GM18505 (cell line): ENCODE measurements at regions not wholly inside any gene's neighbourhood (a gene's known extent, or its start where the extent isn't known, plus 50 kb on each side); places are given as distances from the start of the nearest gene placed in this dataset.

Experiments
- ATAC-seq: cut with Tn5 transposase; IDR thresholded peaks from one replicate; pipeline ENCODE4 v1.9.1; 2021; ENCODE audit not compliant: unreplicated experiment
- POLR2A ChIP-seq: IDR thresholded peaks from 4 replicates; pipeline ENCODE4 v1.6.1; 2011; ENCODE audit warnings: borderline replicate concordance; ENCODE audit not compliant: insufficient read depth, insufficient read length; ENCODE audit errors: extremely low read depth

GRCh38 chr6:170182781-170183120, 108.1 kb downstream of the DLL1 start:
- TF ChIP-seq POLR2A: no peak

GRCh38 chr6:170182093-170182780, 108.6 kb downstream of the DLL1 start:
- TF ChIP-seq POLR2A: no peak

More at GRCh38 chr6:170182781-170183120, 108.1 kb downstream of the DLL1 start:
- no peak for ATAC-seq

GRCh38 chr6:170181338-170181690, 109.6 kb downstream of the DLL1 start:
- ATAC-seq: no peak
- TF ChIP-seq POLR2A: no peak

More at GRCh38 chr6:170182093-170182780, 108.6 kb downstream of the DLL1 start:
- ATAC-seq: no peak

- ATAC-seq: no peak
- TF ChIP-seq POLR2A: no peak
Observed at GRCh38 chr6:170180671-170181337, 110.1 kb downstream of the DLL1 start.

GRCh38 chr6:170179616-170180324, 111.1 kb downstream of the DLL1 start:
- TF ChIP-seq POLR2A: no peak
- no peak for ATAC-seq

GRCh38 chr6:170178561-170179477, 112.1 kb downstream of the DLL1 start:
- ATAC-seq: no peak
- TF ChIP-seq POLR2A: no peak

GRCh38 chr6:170177772-170178560, 112.9 kb downstream of the DLL1 start:
- TF ChIP-seq POLR2A: no peak
- ATAC-seq: no peak

GRCh38 chr6:170176898-170177771, 113.7 kb downstream of the DLL1 start:
- TF ChIP-seq POLR2A: no peak
- ATAC-seq: no peak

- ATAC-seq: no peak
- no peak for TF ChIP-seq POLR2A
Observed at GRCh38 chr6:170176136-170176897, 114.6 kb downstream of the DLL1 start.

GRCh38 chr6:170175644-170176135, 115.2 kb downstream of the DLL1 start:
- ATAC-seq: no peak
- TF ChIP-seq POLR2A: no peak
